GM19452 (cell line): ENCODE measurements at regions not wholly inside any gene's neighbourhood (a gene's known extent, or its start where the extent isn't known, plus 50 kb on each side); places are given as distances from the start of the nearest gene placed in this dataset.
A peak's percentile ranks its signal among the peaks of the same experiment; 100 is the strongest.
"Not testable (repeated sequence)": the region's sequence is repeated elsewhere in the genome, so short reads cannot be mapped to it uniquely, and the experiment has no call there.

Experiments used
- ATAC-seq: cut with Tn5 transposase; IDR thresholded peaks from one replicate; pipeline ENCODE4 v1.9.1; 2021; ENCODE audit not compliant: unreplicated experiment

- ATAC-seq, result no peak
Measured at GRCh38 chr6:47405273-47405672, 72.3 kb upstream of the CD2AP start.

GRCh38 chr6:47407300-47408281 lies 70.0 kb upstream of the CD2AP start:
- ATAC-seq, result no peak

DNA sequence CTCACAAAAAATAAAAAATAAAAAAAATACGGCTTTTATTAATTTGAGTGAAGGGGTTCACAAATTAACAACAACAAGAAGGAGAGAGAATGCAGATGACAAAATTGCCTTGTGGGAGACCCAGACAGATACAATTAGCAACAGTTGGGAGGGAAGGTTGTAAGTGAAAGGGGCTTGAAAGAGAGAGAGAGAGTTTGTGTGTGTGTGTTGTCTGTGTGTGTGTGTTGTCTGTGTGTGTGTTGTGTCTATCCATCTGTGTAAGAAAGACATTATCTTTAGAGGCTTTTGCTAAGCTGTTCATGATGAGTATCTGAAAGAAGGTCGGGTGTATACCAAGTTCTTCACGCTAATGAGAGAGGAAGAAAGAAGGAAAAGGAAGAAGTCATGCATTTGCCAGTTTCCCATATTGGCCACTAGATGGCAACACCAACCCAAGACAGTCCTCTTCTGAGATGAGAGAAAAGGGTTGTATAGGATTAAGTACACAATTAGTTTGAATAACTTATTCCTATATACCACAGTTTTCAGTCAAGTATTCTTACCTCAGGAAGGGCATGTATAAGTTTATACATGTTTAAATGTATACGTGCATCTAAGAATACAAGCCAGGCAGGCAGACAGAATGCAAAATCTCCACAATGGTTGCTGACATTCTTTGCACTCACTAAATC lies 63.7 kb upstream of the CD2AP start:
- ATAC-seq, result peak; percentile 79

- ATAC-seq, result peak; percentile 70
Measured at GRCh38 chr6:47414423-47415167, 63.0 kb upstream of the CD2AP start.

GRCh38 chr6:47416396-47417345 lies 60.9 kb upstream of the CD2AP start:
- no peak for ATAC-seq

- no peak for ATAC-seq
Measured at GRCh38 chr6:47419621-47420020, 58.0 kb upstream of the CD2AP start.

GRCh38 chr6:47420394-47421371 lies 56.9 kb upstream of the CD2AP start:
- no peak for ATAC-seq

DNA sequence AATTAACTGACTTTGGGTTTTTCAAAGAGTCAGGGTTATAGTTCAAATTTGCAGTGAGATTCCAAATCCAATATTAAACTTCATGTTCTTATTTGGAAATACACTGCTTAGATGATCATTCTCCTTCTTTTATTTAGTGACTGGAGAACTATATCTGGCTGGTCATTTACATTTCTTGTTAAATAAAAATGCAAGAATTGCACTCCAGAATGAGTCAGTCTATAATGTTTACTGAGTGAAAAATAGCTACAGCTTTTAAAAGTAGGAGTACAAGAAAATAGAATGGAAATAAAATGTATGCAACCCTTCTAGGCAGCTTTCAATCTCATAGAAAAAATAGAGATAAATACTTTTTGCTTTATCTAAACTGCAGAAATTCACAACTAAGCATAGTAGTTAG lies 54.5 kb upstream of the CD2AP start:
- no peak for ATAC-seq

- ATAC-seq, result no peak
Measured at GRCh38 chr6:47424436-47424836, 53.2 kb upstream of the CD2AP start.

DNA sequence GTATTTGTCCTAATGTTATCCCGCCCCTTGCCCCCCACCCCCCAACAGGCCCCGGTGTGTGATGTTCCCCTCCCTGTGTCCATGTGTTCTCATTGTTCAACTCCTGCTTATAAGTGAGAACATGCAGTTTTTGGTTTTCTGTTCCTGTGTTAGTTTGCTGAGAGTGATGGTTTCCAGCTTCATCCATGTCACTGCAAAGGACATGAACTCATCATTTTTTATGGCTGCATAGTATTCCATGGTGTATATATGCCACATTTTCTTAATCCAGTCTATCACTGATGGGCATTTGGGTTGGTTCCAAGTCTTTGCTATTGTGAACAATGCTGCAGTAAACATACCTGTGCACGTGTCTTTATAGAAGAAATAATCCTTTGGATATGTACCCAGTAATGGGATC lies 51.9 kb upstream of the CD2AP start:
- ATAC-seq, result not testable (repeated sequence)

DNA sequence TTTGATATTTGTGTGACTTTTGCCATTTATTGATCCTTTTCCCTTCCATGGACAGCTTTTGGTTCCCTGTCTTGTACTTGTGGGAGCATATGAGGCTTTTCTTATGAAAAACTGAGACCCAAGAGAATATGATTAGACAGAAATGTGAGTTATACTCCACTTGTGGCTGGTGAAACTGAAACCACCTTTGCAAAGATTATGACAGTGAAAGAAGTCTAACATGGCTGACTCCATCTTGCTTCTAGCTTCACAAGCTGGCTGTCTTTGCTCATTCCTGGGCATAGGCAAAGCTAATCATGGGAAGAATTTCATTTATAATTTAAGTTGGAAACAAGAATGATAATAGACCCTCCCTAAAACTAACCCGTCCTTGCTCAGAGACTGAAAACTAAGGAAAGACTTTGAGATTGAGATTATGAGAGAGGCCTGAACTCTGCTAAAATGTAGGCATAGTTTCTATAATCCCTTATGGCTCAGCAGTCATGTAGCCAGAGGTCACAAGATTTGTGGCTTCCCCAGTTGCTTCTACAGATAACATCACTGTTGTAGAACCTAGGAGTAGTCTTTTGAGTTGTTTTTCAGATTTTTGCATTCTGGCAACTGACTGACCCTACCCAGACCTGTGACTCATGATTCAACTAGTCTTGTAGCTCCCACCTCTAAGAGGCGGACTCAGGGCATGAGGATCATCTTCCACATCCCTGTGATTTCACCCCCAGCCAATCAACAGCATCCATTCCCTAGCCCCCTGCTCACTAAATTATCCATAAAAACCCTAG lies 50.9 kb upstream of the CD2AP start:
- ATAC-seq, result no peak

- no peak for ATAC-seq
Measured at GRCh38 chr6:47427680-47428079, 49.9 kb upstream of the CD2AP start.
